Right renal cortex interstitium (tissue), 3 donors: ENCODE measurements at regions not wholly inside any gene's neighbourhood (a gene's known extent, or its start where the extent isn't known, plus 50 kb on each side); places are given as distances from the start of the nearest gene placed in this dataset.

Experiments
- DNase-seq, 3 donors: peaks; one replicate each; pipeline ENCODE4 v3.0.0-alpha.2; 2013; ENCODE audit warnings: low read depth in 3 of 3, low spot score in 2 of 3

DNA sequence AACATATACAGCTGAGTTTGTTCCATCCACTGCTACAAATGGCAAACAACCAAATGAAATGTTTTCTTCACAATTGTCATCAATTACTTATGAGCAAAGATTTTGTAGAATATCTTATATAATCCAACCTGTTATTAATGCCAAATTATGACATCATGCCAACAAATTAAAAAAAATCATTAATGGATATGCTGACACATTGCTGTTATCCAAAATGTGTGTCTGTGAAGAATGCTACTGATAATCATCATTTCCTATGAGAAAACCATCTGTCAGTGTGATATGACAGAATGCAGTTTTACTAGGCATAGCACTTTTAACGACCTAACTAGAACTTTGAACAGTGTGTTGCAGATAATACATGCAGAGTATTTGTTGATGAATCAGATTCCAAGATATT is 556.5 kb upstream of the KCNMB2 start:
- no peak for DNase-seq

- no peak for DNase-seq
These were observed 554.7 kb upstream of the KCNMB2 start for GRCh38 chr3:177981576-177981975.

- no peak for DNase-seq
These were observed 554.2 kb upstream of the KCNMB2 start for GRCh38 chr3:177982034-177982433.

- DNase-seq, result no peak
These were observed 552.9 kb upstream of the KCNMB2 start for GRCh38 chr3:177983320-177983719.

GRCh38 chr3:177992993-177993970 is 543.0 kb upstream of the KCNMB2 start:
- no peak for DNase-seq

DNA sequence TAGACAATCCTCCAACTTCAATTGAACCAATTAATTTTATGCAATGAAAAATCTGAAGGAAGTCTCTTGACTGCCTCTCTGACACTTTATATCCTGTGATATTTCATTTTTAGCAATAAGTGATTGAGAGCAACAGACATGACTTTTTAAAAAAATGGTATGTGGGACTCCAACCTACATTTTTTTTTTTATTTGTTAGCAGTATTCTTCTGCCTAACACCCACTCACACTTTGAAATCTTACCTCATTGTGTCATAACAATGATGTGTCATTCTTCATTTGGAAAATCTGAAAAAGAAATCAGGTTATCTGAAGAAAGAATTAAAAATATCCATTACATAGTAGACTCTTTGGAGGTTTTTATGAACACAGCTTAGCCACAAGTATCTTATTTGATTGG is 541.3 kb upstream of the KCNMB2 start:
- DNase-seq, result no peak

DNA sequence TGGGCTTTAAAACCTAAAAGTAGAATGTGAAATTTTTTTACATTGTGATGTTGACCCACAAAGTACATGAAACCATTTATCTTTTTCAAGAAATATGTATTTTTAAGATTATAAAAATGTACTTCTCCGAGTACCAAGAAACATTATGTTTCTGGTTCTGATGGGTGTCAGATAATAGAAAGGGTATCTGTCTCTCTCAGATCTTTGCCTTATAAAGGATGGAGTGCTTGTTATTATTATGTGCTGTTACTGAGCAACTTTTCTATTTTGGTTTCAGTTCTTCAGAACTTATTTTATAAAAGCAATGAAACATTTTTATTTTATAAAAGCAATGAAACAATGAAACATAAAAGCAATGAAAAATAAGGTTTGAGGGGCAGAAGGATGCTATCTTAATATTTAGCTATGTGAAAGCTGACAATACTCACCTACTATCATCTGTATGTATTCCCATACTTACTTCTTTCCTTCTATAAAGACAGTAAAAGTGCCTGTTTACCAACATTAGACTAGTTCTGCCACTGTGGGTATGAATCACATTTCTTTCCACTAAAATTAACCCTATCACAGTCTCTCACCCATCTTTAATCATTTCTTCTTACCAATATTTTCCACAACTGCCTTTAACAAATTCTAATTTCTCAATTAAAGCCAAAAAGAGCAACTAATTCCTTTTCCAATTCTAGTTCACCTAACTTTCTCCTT is 540.7 kb upstream of the KCNMB2 start:
- DNase-seq, result no peak

- no peak for DNase-seq
These were observed 534.5 kb upstream of the KCNMB2 start for GRCh38 chr3:178001670-178002101.

DNA sequence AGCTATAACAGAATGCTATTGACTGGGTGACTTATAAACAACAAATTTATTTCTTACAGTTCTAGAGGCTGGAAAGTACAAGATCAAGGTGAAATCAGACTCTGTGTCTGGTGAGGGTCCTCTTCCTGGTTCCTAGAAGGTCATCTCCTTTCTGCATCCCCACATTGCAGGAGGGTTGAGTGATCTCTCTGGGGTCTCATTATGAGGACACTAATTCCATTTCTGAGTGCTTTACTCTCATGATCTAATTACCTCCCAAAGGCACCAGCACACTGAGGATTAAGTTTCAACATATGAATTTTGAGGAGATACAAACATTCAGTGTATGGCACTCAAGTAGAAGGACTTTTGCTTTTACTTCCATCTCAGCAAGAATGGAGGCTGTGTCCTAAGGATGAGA is 534.1 kb upstream of the KCNMB2 start:
- no peak for DNase-seq

- DNase-seq, result no peak
These were observed 532.5 kb upstream of the KCNMB2 start for GRCh38 chr3:178003756-178004155.

DNA sequence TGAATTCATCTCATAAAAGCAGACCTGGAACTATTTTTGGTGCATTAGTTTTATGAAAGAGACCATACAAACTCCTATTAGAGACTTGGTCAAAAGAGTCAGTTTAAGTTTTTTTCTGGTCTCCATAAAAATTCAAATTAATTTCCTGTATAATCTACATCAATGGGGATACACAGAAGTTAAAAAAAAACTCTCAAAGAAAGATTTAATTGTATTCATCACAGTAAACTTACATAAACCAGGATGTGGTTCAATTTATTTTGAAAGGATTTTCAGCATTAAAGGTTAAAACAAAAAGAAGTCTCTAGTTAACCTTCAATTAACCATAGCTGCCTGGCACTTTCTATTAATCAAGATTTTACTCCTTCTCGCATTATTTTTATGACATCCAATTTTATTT is 530.3 kb upstream of the KCNMB2 start:
- no peak for DNase-seq

DNA sequence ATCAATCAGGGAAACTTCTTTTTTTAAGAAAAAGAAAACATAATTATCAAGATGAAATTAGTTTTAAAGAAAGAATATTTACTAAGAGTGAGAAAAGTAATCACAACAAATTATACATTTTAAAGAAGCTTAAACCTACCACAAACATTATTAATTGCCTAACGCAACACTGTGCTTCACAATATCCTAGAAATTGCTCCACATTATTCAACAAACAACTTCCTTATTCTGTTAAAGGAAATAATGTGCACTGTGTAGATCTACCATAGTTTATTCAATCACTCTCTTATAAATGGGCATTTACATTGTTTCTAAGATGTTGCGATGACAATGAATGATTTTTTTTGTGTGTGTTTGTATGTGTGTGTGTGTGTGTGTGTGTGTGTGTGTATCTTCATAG is 525.9 kb upstream of the KCNMB2 start:
- no peak for DNase-seq

DNA sequence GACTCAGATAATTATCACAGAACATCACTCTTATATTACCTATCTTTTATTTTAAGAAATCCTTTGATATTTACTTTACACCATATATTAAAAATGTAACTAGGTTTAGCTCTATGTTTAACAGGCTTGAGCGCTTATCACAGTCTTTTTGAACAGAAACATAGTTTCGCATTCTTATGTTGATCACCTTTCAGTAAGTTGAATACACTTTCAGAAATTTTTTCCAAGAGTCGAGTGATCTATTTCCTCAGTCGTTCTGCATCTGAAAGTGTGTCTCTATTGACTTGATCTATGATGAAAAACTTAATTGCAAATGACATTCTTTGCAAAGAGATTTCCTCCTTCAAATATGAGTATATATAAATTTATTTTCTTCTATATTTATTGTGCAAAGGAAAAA is 516.6 kb upstream of the KCNMB2 start:
- no peak for DNase-seq

DNA sequence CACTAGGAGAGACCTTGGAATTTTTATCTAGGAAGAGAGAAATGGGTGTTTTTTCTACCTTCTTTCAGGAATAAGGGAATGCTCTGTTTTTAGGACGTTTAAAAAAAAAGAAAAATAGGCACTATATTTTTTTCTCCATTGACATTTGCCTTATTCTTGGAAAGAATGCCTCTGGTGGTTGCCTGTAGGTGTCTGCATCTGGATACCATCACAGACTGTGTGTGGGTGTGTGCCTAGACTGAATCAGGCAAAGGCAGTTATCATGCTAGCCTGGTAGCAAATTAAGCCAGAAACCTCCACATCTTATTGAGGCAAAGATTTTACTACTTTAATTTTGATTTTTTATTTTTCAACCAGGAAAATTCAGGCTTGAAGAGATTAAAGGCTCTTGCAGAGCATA is 513.6 kb upstream of the KCNMB2 start:
- DNase-seq, result no peak

- no peak for DNase-seq
These were observed 507.3 kb upstream of the KCNMB2 start for GRCh38 chr3:178028933-178029332.

- DNase-seq, result no peak
These were observed 499.6 kb upstream of the KCNMB2 start for GRCh38 chr3:178036451-178037144.

DNA sequence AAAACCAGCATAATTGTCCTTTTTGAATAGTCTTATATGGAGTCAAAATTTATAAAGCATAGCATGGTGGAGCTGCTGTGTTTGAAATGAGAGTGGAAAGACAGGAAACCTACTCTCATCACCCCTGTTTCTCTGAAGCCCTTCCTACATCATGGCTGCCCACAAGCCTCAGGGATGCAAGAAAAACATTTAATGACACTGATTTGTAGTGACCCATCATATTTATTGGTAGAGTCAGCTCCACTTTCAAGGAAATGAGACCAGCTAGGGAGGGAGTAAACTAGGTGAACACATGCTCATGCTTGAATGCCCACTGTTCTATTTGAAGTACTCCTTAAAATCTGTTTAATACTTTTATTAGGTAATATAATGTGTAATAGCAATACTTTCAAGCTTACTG is 494.3 kb upstream of the KCNMB2 start:
- DNase-seq, result no peak

- DNase-seq, result no peak
These were observed 493.9 kb upstream of the KCNMB2 start for GRCh38 chr3:178042376-178042775.

- DNase-seq, result no peak
These were observed 493.2 kb upstream of the KCNMB2 start for GRCh38 chr3:178043084-178043483.

- no peak for DNase-seq
These were observed 491.9 kb upstream of the KCNMB2 start for GRCh38 chr3:178044320-178044719.

DNA sequence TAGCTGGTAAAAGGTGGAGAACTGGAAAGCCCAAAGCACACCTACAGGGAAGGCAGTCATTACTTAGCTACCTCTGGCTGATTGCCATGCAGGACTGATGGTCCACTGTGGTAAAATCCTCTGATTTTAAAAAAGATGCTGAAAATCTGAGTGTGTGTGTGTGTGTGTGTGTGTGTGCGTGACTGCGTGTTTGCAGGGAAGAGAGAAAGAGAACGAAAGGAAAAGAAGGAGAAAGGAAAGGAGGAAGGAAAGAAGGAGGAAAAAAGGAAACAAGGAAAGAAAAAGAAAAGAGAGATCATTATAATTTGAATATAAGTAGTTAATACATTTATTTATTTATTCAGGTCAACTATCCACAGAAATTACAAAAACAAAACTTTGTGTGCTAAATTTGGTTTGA is 488.7 kb upstream of the KCNMB2 start:
- no peak for DNase-seq
